Nephron progenitor cell (in vitro differentiated cells): ENCODE measurements at regions not wholly inside any gene's neighbourhood (a gene's known extent, or its start where the extent isn't known, plus 50 kb on each side); places are given as distances from the start of the nearest gene placed in this dataset.

Experiments
- DNase-seq: peaks from one replicate; pipeline ENCODE4 v3.0.0; 2021
- H3K27ac Mint-ChIP-seq: 2 replicates; pipeline ENCODE4 v1.8.0; 2021; ENCODE audit warnings: mild to moderate bottlenecking, moderate library complexity, mixed read lengths
- H3K27me3 Mint-ChIP-seq: 2 replicates; pipeline ENCODE4 v1.8.0; 2021; ENCODE audit warnings: mild to moderate bottlenecking, low read depth, mixed read lengths; ENCODE audit not compliant: poor library complexity
- H3K36me3 Mint-ChIP-seq: 2 replicates; pipeline ENCODE4 v1.8.0; 2021; ENCODE audit warnings: low read depth, mixed read lengths
- H3K4me1 Mint-ChIP-seq: 2 replicates; pipeline ENCODE4 v1.8.0; 2021; ENCODE audit warnings: mixed read lengths
- H3K4me3 Mint-ChIP-seq: 2 replicates; pipeline ENCODE4 v1.8.0; 2021; ENCODE audit warnings: mild to moderate bottlenecking, moderate library complexity, mixed read lengths
- H3K9me3 Mint-ChIP-seq: 2 replicates; pipeline ENCODE4 v1.8.0; 2021; ENCODE audit warnings: mild to moderate bottlenecking, moderate library complexity, mixed read lengths
- CTCF ChIP-seq: fragments of 200-600 bp; sonication (generic); IDR thresholded peaks from 2 replicates; pipeline ENCODE4 v1.5.0; 2021; ENCODE audit warnings: antibody characterized with exemption

DNA sequence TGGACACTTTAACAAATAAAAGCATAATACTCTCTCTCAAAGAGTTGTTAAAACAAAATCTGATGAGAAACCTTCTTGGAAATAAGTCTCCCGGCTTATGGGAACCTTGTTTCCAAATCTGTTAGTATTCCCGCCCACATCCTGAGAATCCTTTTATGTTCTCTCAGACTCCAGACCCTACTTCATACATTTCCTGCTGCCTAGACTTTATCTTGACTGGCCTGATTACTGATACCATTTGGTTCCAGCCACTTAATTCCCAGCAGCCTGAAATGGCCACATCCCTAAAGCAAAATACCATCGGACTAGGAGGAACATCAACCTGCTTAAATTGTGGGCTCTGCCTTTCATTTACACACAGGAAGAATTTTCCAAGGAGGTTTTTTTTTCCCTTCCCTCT, 79.1 kb upstream of the CYP1B1 start:
- no peak for DNase-seq
- no peak for TF ChIP-seq CTCF
- Mint-ChIP-seq H3K9me3 (no peaks in the 10 kb centered on the region), H3K4me1 (peaks cover 49% of the 10 kb centered on the region), H3K27me3 (no peaks in the 10 kb centered on the region), H3K36me3 (no peaks in the 10 kb centered on the region), H3K4me3 (no peak overlapping the region), H3K27ac (no peak overlapping the region)

DNA sequence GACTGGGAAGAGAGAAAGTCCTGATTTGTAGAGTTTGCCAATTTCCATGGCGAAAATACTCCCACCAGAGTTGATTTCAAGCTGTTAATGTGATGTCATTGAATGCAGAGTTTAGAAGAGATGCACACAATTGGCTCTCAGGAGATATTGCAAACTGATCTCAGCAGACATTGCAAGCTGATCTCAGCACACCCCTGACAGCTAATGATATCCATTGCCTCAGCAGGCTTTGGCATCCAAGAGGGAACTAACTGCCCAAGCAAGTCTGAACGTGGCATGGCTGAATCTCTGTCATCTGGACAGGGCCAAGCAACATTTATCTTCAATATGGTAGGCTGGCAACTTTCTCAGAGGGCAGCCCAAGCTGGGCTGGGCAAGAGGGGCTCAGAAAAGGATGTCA, 78.4 kb upstream of the CYP1B1 start:
- peaks cover 43% of the 10 kb centered on the region for H3K4me1 Mint-ChIP-seq
- H3K36me3 Mint-ChIP-seq = no peaks in the 10 kb centered on the region
- H3K9me3 Mint-ChIP-seq = no peaks in the 10 kb centered on the region
- no peak for DNase-seq
- no peak for TF ChIP-seq CTCF
- H3K27ac Mint-ChIP-seq = no peak overlapping the region
- no peaks in the 10 kb centered on the region for H3K27me3 Mint-ChIP-seq
- H3K4me3 Mint-ChIP-seq = no peak overlapping the region

GRCh38 chr2:38153476-38154135, 77.7 kb upstream of the CYP1B1 start:
- no peak for DNase-seq
- Mint-ChIP-seq H3K4me3 (no peak overlapping the region), H3K36me3 (no peaks in the 10 kb centered on the region), H3K27me3 (no peaks in the 10 kb centered on the region), H3K9me3 (no peaks in the 10 kb centered on the region), H3K27ac (no peak overlapping the region), H3K4me1 (peaks cover 35% of the 10 kb centered on the region)
- TF ChIP-seq CTCF = no peak

GRCh38 chr2:38152913-38153312, 77.0 kb upstream of the CYP1B1 start:
- Mint-ChIP-seq H3K36me3 (no peaks in the 10 kb centered on the region), H3K9me3 (no peaks in the 10 kb centered on the region), H3K27ac (no peak overlapping the region), H3K4me3 (no peak overlapping the region), H3K27me3 (no peaks in the 10 kb centered on the region), H3K4me1 (peaks cover 28% of the 10 kb centered on the region)
- TF ChIP-seq CTCF = no peak
- DNase-seq = no peak

DNA sequence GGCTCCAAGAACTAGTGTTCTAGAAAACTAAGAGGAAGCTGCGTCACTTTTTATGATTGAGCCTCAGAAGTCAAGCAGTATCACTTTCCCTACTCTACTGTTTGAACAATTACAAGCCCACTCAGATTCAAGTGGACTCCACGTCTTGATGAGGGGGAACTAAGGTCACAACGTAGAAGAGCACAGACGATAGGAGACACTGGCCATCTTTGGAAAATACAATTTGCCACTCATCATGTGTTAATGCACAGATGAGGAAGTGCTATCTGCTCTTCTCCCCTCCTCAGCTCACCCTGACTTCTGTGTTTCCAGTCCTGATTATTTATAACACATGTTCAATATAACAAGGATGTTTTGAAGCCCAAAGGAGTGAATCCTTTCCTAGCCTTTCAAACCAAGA, 76.1 kb upstream of the CYP1B1 start:
- Mint-ChIP-seq H3K4me1 (peaks cover 20% of the 10 kb centered on the region), H3K27ac (no peak overlapping the region), H3K27me3 (no peaks in the 10 kb centered on the region), H3K9me3 (peaks cover 2% of the 10 kb centered on the region), H3K36me3 (no peaks in the 10 kb centered on the region), H3K4me3 (no peak overlapping the region)
- DNase-seq = no peak
- no peak for TF ChIP-seq CTCF

DNA sequence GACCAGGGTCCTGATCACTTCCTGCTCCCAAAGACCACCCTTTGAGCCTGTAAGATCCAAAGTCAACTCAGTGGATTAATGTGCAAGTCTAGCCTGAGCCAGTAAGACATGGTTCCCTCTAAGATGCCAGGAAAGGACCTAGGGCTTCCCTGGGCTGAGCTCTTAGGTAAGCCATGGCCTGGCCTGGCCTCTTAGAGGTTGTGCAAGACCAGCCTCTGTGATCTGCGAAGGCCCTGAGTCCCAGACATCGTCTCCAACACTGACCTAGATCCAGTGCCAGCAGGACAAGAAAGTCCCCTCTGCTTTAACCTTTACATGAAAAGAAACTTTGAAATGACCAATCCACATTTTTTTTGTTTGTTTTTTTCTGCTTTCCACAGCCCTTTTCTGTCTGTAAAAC, 73.6 kb upstream of the CYP1B1 start:
- Mint-ChIP-seq H3K27me3 (no peaks in the 10 kb centered on the region), H3K9me3 (peaks cover 6% of the 10 kb centered on the region), H3K27ac (no peak overlapping the region), H3K4me3 (no peak overlapping the region), H3K4me1 (peaks cover 6% of the 10 kb centered on the region), H3K36me3 (no peaks in the 10 kb centered on the region)
- no peak for TF ChIP-seq CTCF
- no peak for DNase-seq
